HG03521 (cell line): ENCODE measurements at regions not wholly inside any gene's neighbourhood (a gene's known extent, or its start where the extent isn't known, plus 50 kb on each side); places are given as distances from the start of the nearest gene placed in this dataset.
A peak's percentile ranks its signal among the peaks of the same experiment; 100 is the strongest.

ENCODE experiments used
- ATAC-seq: cut with Tn5 transposase; IDR thresholded peaks from one replicate; pipeline ENCODE4 v1.9.1; 2021; ENCODE audit warnings: mild to moderate bottlenecking, moderate library complexity; ENCODE audit not compliant: unreplicated experiment

GRCh38 chr14:39851202-39851601 lies 419.0 kb upstream of the FBXO33 start:
- ATAC-seq = no peak

DNA sequence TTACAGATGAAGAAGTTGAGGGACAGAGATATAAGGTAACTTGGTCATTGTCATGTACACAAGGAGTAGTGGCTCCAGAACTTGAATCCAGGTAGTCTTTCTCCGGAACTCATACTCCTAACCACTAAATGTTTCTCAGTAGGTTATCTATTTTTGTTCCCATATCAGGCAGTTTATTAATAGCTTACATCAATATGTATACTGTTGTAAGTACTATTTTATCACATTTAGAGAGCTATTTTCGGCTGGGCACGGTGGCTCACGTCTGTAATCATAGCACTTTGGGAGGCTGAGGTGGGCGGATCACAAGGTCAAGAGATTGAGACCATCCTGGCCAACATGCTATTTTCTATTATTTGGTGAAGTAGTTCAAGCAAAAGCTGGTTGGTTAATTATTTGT lies 415.6 kb upstream of the FBXO33 start:
- no peak for ATAC-seq

GRCh38 chr14:39847194-39847593 lies 415.0 kb upstream of the FBXO33 start:
- ATAC-seq = no peak

DNA sequence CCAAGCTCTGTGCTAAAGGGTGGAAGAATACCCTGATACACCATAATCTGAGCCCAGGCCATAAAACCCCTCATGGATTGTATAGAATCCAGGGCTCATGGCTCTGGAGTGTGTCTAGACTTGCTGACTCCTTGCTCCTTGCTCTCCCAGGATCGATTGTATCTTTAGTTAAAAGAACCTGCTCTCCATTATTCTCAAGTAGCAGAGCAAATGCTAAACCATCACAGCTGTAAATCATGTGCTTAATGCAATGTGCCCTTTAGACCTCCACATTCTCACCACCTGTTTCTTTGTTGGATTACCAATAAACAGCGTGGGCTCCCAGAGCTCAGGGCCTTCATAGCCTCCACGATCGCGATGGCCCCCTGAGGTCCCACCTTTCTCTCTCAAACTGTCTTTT lies 411.6 kb upstream of the FBXO33 start:
- ATAC-seq = no peak

GRCh38 chr14:39841088-39841487 lies 408.9 kb upstream of the FBXO33 start:
- no peak for ATAC-seq

- ATAC-seq = peak; percentile 98
Measured at GRCh38 chr14:39827901-39828655, 395.8 kb upstream of the FBXO33 start.

- ATAC-seq = no peak
Measured at GRCh38 chr14:39812532-39813320, 380.5 kb upstream of the FBXO33 start.

- no peak for ATAC-seq
Measured at GRCh38 chr14:39807271-39807670, 375.0 kb upstream of the FBXO33 start.

DNA sequence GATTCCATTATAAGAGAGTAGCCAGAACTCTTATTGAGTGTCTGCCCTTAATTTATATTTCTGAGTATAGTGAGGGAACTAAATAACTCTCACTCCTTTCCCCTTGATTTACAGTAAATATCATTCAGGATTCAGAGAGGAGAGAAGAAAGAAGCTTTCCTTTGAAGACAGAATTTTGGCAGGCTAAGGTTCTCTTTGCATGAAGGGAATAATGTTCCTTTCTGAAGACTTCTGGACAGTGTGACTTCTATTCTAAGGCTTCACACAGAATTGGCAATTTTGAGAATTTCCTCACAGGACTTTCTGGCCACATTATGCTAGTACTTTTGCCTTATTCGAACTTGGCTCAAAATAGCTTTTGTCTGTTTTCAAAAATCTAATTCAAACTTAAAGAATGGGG lies 352.2 kb upstream of the FBXO33 start:
- ATAC-seq = no peak

- ATAC-seq = no peak
Measured at GRCh38 chr14:39781466-39781865, 349.2 kb upstream of the FBXO33 start.

GRCh38 chr14:39773387-39774126 lies 341.3 kb upstream of the FBXO33 start:
- no peak for ATAC-seq

- no peak for ATAC-seq
Measured at GRCh38 chr14:39772627-39773026, 340.4 kb upstream of the FBXO33 start.

DNA sequence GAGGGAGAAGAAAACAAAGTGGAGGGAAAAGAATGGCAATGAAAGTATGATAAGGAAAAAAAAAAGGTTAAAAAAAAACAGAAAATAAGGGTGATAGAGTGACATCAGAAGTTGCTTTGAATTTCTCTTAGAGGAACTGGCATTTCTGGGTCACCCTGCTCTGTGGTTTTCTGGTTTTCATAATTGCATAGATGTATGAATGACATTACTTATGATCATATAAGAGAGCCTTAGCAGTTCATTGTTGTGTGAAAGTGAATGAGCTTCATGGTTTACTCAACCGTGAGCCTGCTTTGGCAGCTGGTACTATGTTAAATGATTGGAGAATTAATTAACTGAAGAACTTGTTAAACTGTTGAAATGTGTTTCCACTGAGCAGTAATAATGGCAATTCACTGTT lies 336.4 kb upstream of the FBXO33 start:
- peak; percentile 80 for ATAC-seq

DNA sequence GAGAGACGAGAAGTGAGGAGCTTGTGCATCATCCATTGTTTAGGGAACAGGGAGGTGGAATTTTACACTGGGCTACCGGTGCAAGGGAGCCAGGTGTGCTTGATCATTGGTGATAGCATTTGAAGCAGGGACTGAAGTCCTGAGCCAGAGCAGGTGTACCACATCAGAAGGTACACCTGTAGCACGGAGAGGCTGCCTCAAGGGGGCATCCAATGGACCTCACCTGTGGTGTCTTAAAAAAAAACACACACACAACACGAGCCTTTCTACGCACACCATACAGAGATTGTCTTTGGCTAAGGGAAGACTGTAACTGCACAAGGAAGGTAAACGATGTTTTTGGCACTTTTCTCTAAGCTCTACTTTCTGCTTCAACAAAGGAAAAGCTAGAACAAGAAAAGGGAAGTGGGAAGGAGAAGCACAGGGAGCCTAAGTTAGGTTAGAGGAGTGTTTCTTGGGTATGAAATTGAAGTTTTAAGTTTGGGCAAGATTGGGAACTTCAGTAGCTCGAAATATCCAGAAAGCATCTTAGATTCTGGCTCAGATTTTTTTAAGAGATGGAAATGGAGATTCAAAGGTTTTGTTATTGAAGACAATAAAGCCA lies 334.3 kb upstream of the FBXO33 start:
- no peak for ATAC-seq

- ATAC-seq = no peak
Measured at GRCh38 chr14:39765676-39766075, 333.4 kb upstream of the FBXO33 start.

DNA sequence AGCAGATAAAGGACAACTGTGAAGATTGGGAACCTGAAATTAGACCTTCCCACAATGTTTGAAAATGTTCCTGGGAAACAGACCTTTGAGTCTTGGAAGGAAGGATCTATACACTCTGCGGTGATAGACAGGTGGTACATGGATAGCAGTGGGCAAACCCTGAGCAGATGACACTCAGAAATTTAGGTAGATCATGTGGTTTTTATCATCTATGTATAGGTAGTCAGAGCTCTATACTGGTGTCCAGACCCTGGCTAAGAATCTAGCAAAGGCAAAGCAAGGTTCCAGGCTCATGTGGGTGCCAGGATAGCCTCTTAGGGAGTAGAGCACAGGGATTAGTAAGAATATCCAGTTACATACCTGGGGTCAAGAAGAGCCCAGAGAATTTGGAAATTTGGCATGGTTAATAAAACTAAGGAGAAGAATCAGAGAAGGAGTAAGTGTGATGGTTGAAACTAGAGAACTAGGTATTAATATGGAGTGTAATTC lies 331.2 kb upstream of the FBXO33 start:
- peak; percentile 31 for ATAC-seq

DNA sequence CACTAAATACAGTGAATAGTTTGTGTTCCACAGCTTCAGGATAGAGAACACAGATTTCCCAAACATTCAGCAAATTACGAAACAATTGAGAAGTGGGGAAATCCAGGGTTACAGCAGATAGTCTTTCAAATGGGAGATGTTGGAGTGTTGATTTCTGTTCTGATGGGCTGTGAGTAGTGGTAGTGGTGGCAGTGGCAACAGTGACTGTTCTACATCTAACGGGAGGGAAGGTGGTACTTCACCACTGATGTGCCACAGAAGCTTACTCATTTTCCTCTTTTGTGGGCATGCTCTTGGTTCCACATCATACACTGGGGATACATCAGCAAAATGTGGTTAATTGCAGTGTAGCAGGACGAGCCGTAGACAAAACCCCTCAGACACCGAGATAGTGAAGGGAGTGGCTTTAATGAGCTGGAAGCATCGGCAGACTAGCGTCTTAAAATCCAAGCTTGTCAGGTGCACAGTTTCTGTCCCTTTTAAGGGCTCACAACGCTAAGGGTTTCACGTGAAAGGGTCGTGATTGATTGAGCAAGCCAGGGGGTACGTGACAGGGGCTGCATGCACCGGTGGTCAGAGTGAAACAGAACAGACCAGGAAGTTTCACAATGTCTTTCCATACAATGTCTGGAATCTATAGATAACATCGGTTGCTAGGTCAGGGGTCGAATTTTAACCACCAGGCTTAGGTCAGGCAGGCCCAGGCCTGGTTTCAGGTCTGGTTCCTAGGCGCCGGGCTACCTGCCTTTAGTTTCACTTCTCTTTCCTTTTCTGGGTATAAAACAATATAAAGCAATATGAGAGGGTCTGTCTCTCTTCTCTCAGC lies 330.6 kb upstream of the FBXO33 start:
- ATAC-seq = peak; percentile 56

DNA sequence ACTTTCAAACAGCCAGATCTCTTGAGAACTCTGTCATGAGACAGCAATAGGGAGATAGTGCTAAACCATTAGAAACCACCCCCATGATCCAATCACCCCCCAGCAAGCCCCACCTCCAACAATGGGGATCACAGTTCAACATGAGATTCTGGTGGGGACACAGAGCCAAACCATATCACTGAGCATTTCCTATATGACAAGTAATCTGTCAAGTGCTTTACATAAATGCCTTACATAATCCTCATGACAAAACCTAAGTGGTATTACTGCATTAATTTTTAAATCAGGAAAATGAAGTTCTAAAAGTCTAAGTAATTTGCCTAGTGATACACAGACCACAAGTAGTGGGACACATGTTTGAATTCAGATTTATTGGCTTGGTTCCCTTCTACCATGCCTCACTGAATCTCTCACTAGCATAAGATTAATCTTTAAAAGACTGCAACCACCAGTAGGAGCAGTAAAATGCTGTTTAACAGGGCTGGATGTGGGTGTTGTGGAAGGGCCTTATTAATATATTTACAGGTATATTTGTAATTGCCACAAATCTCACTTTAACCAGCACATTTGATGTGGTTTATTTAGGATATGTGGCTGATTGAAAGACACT lies 323.1 kb upstream of the FBXO33 start:
- no peak for ATAC-seq

DNA sequence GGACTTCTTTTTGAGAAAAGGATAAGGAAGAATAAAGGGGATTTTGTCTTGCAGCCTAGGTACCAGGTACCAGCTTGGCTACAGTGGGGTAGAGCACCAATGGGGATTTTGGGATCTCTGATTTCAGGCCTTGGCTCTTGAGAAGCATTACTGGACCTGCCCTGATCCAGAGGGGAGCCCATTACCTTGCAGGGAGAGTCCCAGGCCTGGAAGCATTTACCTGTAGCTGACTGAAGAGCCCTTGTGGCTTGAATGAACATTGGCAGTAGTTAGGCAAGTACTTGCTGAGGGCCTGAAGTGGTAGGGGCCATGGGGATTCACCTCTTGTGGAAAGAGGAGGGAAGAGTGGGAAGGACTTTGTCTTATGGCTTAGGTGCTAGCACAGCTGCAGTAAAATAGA lies 308.2 kb upstream of the FBXO33 start:
- no peak for ATAC-seq

GRCh38 chr14:39739796-39740195 lies 307.6 kb upstream of the FBXO33 start:
- no peak for ATAC-seq
